ENCODE measurements at regions not wholly inside any gene's neighbourhood (a gene's known extent, or its start where the extent isn't known, plus 50 kb on each side); places are given as distances from the start of the nearest gene placed in this dataset.

GRCh38 chr10:124273141-124273540, 145.6 kb downstream of the OAT start:
- intact Hi-C loops (cut with micrococcal nuclease; ENCODE audit: unreplicated experiment) = no loop called here
- FAIRE-seq = no peak
- Histone ChIP-seq H3K27ac (ENCODE audit: control insufficient read depth, insufficient read depth) (no peak overlapping the region), H3K9me3 (replicated peaks; ENCODE audit: control insufficient read depth, insufficient read depth, low read length) (peaks cover 14% of the 10 kb centered on the region; the same call in 2 of the 3 replicates), H3K4me1 (ENCODE audit: control insufficient read depth, insufficient read depth, low read length) (no peaks in the 10 kb centered on the region), H3K9ac (ENCODE audit: control insufficient read depth, insufficient read depth, low read length) (no peak overlapping the region), H3K27me3 (replicated peaks in 1 of 2; ENCODE audit: control insufficient read depth in 2 of 2, insufficient read depth in 2 of 2, low read length in 1 of 2) (no peaks in the 10 kb centered on the region), H3K4me2 (ENCODE audit: control insufficient read depth, insufficient read depth) (no peak overlapping the region), H2AFZ (ENCODE audit: control insufficient read depth, low read depth, low read length) (no peak overlapping the region), H3K4me3 (no peak overlapping the region), H4K20me1 (ENCODE audit: control insufficient read depth, insufficient read depth) (no peaks in the 10 kb centered on the region), H3K79me2 (ENCODE audit: control insufficient read depth, insufficient read depth, low read length) (no peaks in the 10 kb centered on the region), H3K36me3 (ENCODE audit: control insufficient read depth in 2 of 2, insufficient read depth in 2 of 2, low read length in 1 of 2) (no peaks in the 10 kb centered on the region)
- 0% methylated on average over 1 of the region's 1 CpG for whole genome bisulfite sequencing (ENCODE audit: insufficient coverage, insufficient replicate concordance, low lambda C conversion rate, missing lambda C conversion rate)
- ChIA-PET CTCF (no interaction called here), POLR2A (interaction anchor here (0.7 kb wide), 1 partner anchor 41 kb away, joined by 5 read pairs; no protein-coding TSS in a partner anchor), RAD21 (ENCODE audit: unreplicated experiment) (interaction anchor here (0.5 kb wide), 1 partner anchor 51 kb away, joined by 4 read pairs; no protein-coding TSS in a partner anchor), SMC1A (ENCODE audit: uncharacterized antibody, unreplicated experiment) (no interaction called here)
- no peak for ATAC-seq
- in situ Hi-C loops (cut with MboI) = no loop called here
- no TSS peak for BruUV-seq (replicated peaks)
- DNase-seq (ENCODE audit: low read depth, low spot score) = no peak
- TF ChIP-seq RFX5 (IDR thresholded peaks at IDR 0.05; ENCODE audit: low read depth, low read length) (no peak), ZNF592 (IDR thresholded peaks at IDR 0.05) (no peak), ZNF217 (IDR thresholded peaks at IDR 0.05) (no peak), BMI1 (IDR thresholded peaks at IDR 0.05; ENCODE audit: borderline replicate concordance) (no peak), BCLAF1 (IDR thresholded peaks at IDR 0.05) (no peak), IKZF2 (IDR thresholded peaks at IDR 0.05) (no peak), BACH1 (IDR thresholded peaks at IDR 0.05; ENCODE audit: borderline replicate concordance) (no peak), HSF1 (IDR thresholded peaks at IDR 0.05; ENCODE audit: low read depth, low read length) (no peak), SREBF2 (IDR thresholded peaks at IDR 0.05; ENCODE audit: low read length) (no peak), RAD51 (IDR thresholded peaks at IDR 0.05) (no peak), USF1 (IDR thresholded peaks at IDR 0.05; ENCODE audit: borderline replicate concordance, extremely low read length, insufficient read depth, low read depth, low read length) (no peak), RELA (IDR thresholded peaks at IDR 0.05; ENCODE audit: borderline replicate concordance, partially characterized antibody) (no peak), SREBF1 (IDR thresholded peaks at IDR 0.05; ENCODE audit: low read length) (no peak), RCOR1 (conservative IDR thresholded peaks at IDR 0.05; ENCODE audit: low read depth, low read length) (no peak), STAT1 (conservative IDR thresholded peaks at IDR 0.05) (no peak), JUND (IDR thresholded peaks at IDR 0.05; ENCODE audit: low read depth, low read length) (no peak)

All from GM12878 (cell line).